Adipocyte (in vitro differentiated cells): ENCODE measurements at regions not wholly inside any gene's neighbourhood (a gene's known extent, or its start where the extent isn't known, plus 50 kb on each side); places are given as distances from the start of the nearest gene placed in this dataset.

Experiments
- DNase-seq: peaks from one replicate; pipeline ENCODE4 v3.0.0-alpha.2; 2015; ENCODE audit warnings: low read depth
- H3K27me3 ChIP-seq: replicated peaks from 2 replicates; pipeline ENCODE4 v1.7.0; 2013; ENCODE audit warnings: mild to moderate bottlenecking, low read length, moderate library complexity; ENCODE audit not compliant: control insufficient read depth, insufficient read depth
- H3K36me3 ChIP-seq: 2 replicates; pipeline ENCODE4 v1.7.0; 2013; ENCODE audit warnings: low read length, mild to moderate bottlenecking, moderate library complexity; ENCODE audit not compliant: control insufficient read depth, insufficient read depth, severe bottlenecking
- H3K4me1 ChIP-seq: 2 replicates; pipeline ENCODE4 v1.7.0; 2013; ENCODE audit warnings: mild to moderate bottlenecking, low read length, moderate library complexity; ENCODE audit not compliant: control insufficient read depth, insufficient read depth
- H3K4me3 ChIP-seq: 2 replicates; pipeline ENCODE4 v1.7.0; 2013; ENCODE audit warnings: mild to moderate bottlenecking, low read length, moderate library complexity
- H3K9ac ChIP-seq: 2 replicates; pipeline ENCODE4 v1.7.0; 2013; ENCODE audit warnings: mild to moderate bottlenecking, low read length, moderate library complexity
- H3K9me3 ChIP-seq: 2 replicates; pipeline ENCODE4 v1.7.0; 2013; ENCODE audit warnings: mild to moderate bottlenecking, low read length, moderate library complexity; ENCODE audit not compliant: control insufficient read depth

DNA sequence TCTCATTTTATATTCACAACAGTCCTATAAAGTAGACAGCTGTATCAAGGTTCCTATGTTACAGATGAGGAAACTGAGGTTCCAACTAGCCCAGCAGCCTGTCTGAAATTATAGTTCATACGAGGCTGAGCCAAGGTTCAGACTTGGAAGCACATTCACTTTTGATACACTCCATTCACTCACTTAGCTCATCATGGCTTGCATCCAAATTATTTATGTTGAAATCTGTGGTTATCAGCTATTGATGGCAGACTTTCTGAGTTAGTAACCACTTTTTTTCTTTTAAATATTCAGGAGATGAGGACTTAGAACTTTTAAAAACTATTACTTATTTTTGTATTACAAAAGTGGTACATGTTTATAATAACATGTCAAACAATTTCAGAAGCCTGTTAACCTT, 188.2 kb downstream of the MTX2 start:
- Histone ChIP-seq H3K36me3 (no peaks in the 10 kb centered on the region), H3K27me3 (no peaks in the 10 kb centered on the region), H3K4me1 (peaks cover 43% of the 10 kb centered on the region), H3K9me3 (no peaks in the 10 kb centered on the region), H3K9ac (no peak overlapping the region), H3K4me3 (no peak overlapping the region)
- no peak for DNase-seq

- no peaks in the 10 kb centered on the region for H3K27me3 ChIP-seq
- no peaks in the 10 kb centered on the region for H3K36me3 ChIP-seq
- H3K4me1 ChIP-seq: peaks cover 38% of the 10 kb centered on the region
- H3K4me3 ChIP-seq: peak overlapping the region; percentile 58
- no peaks in the 10 kb centered on the region for H3K9me3 ChIP-seq
- peak overlapping the region; percentile 37 for H3K9ac ChIP-seq
- DNase-seq: no peak
Measured at GRCh38 chr2:176461098-176461808, 192.0 kb downstream of the MTX2 start.

DNA sequence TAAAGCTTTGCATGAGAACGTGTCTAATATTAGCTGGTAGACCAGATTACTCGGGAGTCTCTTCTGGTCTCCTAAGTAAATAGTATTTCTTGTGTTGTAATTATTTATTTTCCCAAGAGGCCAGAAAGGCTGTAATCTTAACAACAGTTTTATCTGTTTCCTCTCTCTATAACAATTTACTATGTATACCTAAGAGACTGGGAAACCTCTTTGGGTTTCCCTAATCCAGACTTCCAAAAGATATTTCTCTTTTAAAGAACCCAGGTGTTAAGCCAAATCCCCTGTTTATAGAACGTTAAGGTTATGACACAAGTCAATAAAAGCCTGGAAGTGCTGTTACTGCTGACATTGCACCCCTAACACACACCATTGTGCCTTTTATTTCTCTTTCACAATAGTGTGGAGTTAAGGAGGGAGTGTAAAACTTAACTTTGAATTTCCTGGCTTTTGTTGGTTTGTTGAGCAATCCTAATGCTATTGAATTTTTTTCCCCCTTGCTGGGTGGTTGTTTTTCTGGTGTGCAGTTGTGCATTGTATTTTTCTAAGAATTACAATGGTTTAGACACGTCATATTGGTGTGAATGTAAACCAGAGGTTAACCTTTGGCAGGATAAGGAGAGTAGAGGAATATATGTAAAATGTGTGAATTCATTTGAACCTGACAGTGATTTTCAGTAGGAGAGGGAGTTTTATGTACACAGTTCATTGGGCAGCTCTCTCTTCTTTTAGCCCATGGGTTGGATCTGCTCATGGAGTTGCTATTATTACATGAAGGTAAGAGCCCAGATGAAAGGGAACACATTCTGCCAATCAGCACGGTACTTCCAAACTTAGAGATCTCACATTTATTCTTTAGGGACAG, 192.8 kb downstream of the MTX2 start:
- no peak for DNase-seq
- peaks cover 31% of the 10 kb centered on the region for H3K4me1 ChIP-seq
- no peaks in the 10 kb centered on the region for H3K27me3 ChIP-seq
- no peaks in the 10 kb centered on the region for H3K36me3 ChIP-seq
- no peak overlapping the region for H3K9ac ChIP-seq
- H3K9me3 ChIP-seq: no peaks in the 10 kb centered on the region
- H3K4me3 ChIP-seq: peak overlapping the region; percentile 58

GRCh38 chr2:176463546-176463945, 194.3 kb downstream of the MTX2 start:
- Histone ChIP-seq H3K36me3 (no peaks in the 10 kb centered on the region), H3K9ac (no peak overlapping the region), H3K9me3 (no peaks in the 10 kb centered on the region), H3K27me3 (no peaks in the 10 kb centered on the region), H3K4me3 (no peak overlapping the region), H3K4me1 (peaks cover 21% of the 10 kb centered on the region)
- no peak for DNase-seq

DNA sequence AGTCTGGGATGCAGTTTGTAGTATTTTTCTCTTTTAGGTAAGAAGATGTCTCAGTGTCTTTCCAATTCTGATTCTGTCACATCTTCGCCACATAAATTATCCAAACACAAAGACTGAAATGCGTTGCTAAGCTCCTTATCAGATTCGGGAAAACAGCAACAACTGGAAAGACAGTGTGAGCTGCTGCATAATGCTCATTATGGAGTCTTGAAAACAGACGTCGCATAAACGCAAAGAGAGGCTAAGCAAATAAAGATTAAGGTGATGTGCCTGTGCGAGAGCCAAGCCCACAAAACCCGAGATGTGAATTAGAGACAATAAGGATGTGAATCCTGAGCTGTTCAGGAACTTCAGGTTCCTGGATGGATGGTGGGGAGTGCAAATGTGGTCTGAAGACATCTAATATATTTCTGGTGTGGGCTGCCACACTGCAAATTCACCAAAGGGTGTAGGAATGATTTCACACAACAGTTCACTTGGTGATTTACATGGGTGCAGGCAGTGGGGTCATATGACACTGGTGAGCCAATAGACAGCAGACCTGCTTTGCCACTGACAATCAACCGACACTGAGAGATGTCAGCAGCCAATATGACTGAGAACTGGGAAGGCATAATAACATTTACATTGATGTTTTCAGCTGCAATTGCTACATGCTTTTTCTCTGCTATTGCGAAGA, 195.8 kb downstream of the MTX2 start:
- H3K4me1 ChIP-seq: peaks cover 21% of the 10 kb centered on the region

DNA sequence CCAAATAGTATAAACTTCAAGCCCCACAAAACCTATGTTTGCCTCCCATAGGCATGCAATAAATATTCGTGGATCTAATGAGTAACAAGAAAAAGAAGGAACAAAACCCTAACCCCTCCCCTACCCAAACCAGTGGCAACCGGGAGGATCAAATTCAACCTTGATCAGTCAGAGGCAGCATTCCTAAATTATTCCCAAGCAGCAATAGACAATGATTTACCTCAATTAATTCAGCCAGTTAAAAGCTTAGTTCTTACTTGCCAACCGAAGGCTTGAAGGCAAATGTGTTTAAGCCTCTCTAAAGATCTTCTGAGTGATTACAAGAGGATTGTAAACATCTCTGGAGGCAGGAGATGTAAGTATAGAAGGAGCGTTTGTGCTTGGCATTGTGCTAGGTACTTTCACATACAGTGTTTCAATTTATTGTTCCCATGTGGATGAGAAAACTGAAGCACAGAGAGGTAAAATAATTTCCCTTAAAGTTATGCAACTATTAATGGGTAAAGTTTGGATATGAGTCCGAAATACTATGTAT, 197.7 kb downstream of the MTX2 start:
- Histone ChIP-seq H3K9me3 (no peaks in the 10 kb centered on the region), H3K4me1 (peaks cover 6% of the 10 kb centered on the region), H3K4me3 (no peak overlapping the region), H3K9ac (no peak overlapping the region), H3K36me3 (no peaks in the 10 kb centered on the region), H3K27me3 (no peaks in the 10 kb centered on the region)
- no peak for DNase-seq

More for the DNA sequence above, 195.8 kb downstream of the MTX2 start:
- no peak for DNase-seq
- H3K4me3 ChIP-seq: no peak overlapping the region
- H3K9me3 ChIP-seq: no peaks in the 10 kb centered on the region
- no peaks in the 10 kb centered on the region for H3K27me3 ChIP-seq
- H3K36me3 ChIP-seq: no peaks in the 10 kb centered on the region
- no peak overlapping the region for H3K9ac ChIP-seq

DNA sequence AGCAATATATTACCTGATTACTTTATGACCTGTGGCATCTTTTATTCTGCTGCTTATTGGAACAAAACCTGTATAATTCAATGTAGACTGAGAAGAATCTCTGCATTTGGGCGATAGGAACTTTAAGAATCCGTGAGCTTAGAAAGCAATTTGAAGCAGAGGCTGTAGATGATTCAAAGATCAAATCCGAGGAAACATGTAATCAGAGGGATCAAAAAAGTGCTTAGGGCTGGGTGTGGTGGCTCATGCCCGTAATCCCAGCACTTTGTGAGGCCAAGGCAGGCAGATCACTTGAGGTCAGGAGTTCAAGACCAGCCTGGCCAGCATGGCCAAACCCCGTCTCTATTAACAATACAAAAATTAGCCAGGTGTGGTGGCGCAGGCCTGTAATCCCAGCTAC, 198.4 kb downstream of the MTX2 start:
- H3K9ac ChIP-seq: no peak overlapping the region
- H3K9me3 ChIP-seq: no peaks in the 10 kb centered on the region
- no peak overlapping the region for H3K4me3 ChIP-seq
- no peaks in the 10 kb centered on the region for H3K27me3 ChIP-seq
- H3K4me1 ChIP-seq: peaks cover 5% of the 10 kb centered on the region
- no peak for DNase-seq
- no peaks in the 10 kb centered on the region for H3K36me3 ChIP-seq

GRCh38 chr2:176468457-176469113, 199.3 kb downstream of the MTX2 start:
- Histone ChIP-seq H3K9ac (no peak overlapping the region), H3K27me3 (no peaks in the 10 kb centered on the region), H3K4me1 (peaks cover 12% of the 10 kb centered on the region), H3K4me3 (no peak overlapping the region), H3K9me3 (no peaks in the 10 kb centered on the region), H3K36me3 (no peaks in the 10 kb centered on the region)
- no peak for DNase-seq

GRCh38 chr2:176470713-176471112, 201.5 kb downstream of the MTX2 start:
- DNase-seq: no peak
- no peak overlapping the region for H3K4me3 ChIP-seq
- H3K4me1 ChIP-seq: peaks cover 12% of the 10 kb centered on the region
- no peaks in the 10 kb centered on the region for H3K36me3 ChIP-seq
- no peaks in the 10 kb centered on the region for H3K27me3 ChIP-seq
- no peaks in the 10 kb centered on the region for H3K9me3 ChIP-seq
- no peak overlapping the region for H3K9ac ChIP-seq

DNA sequence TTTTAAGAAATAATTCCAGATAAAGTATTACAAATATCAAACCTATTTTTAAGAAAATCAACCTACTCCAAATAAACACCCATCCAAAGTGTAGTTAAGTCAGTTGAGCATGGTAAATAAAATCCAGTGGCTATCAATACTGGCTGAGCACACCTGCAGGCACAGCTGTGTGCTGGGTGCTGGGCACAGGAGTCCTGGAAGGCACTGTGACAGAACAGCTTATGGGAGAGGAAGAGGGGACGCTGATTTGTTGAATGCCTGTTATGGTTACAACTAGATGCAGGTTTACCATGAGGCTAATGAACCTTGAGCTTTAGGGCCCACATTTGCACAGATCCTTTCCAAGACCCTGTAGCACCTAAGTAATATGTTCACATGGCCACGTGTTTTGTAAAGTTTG, 202.7 kb downstream of the MTX2 start:
- Histone ChIP-seq H3K4me1 (peaks cover 12% of the 10 kb centered on the region), H3K9ac (no peak overlapping the region), H3K4me3 (no peak overlapping the region), H3K36me3 (no peaks in the 10 kb centered on the region), H3K9me3 (no peaks in the 10 kb centered on the region), H3K27me3 (no peaks in the 10 kb centered on the region)
- no peak for DNase-seq
